ENCODE measurements at regions not wholly inside any gene's neighbourhood (a gene's known extent, or its start where the extent isn't known, plus 50 kb on each side); places are given as distances from the start of the nearest gene placed in this dataset.

DNA sequence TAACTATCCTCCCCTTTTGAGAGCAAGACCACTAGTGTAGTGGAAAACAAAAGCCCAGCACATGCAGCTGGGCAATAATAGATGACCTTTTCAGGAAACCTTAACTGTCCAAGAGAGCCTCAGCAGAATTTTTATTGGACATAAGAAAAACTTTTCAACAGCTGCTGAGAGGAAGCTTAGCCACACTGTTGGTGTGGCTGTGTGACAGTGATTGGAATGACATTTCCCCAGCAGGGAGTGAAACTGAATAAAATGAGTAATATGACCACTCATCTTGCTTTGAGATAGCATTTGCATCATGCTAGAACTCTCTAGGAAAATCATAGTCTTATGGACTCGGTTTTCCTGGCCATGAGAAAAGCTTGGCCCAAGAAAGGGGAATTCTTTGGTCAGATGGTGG lies 687.8 kb downstream of the SLCO4C1 start:
- H2BK5ac ChIP-seq (ENCODE audit: low read depth, low read length): no peak overlapping the region
- H3K36me3 ChIP-seq (ENCODE audit: control insufficient read depth in 2 of 4, insufficient read depth in 4 of 4, low read length in 3 of 4): no peaks in the 10 kb centered on the region
- H3K9me3 ChIP-seq (ENCODE audit: insufficient read depth in 2 of 2, low read depth in 1 of 2, low read length in 1 of 2): no peaks in the 10 kb centered on the region
- H3K56ac ChIP-seq (replicated peaks; ENCODE audit: insufficient read length, low read depth, low read length): no peak overlapping the region
- no peaks in the 10 kb centered on the region for H3K79me2 ChIP-seq (ENCODE audit: control insufficient read depth in 1 of 2, insufficient read depth in 2 of 2, low read length in 2 of 2)
- H3K4ac ChIP-seq (replicated peaks; ENCODE audit: insufficient read length, low read depth, low read length): no peak overlapping the region
- H3K23ac ChIP-seq (ENCODE audit: insufficient read length): no peak overlapping the region
- no peaks in the 10 kb centered on the region for H4K20me1 ChIP-seq (replicated peaks in 1 of 2; ENCODE audit: control insufficient read depth in 1 of 2, insufficient read depth in 2 of 2, low read length in 2 of 2)
- no peak for FAIRE-seq
- no peak overlapping the region for H2BK120ac ChIP-seq (replicated peaks; ENCODE audit: low read depth, low read length)
- 87% methylated on average over 1 of the region's 1 CpG; no CpG with 5 or more reads in 1 of the 2 experiments for WGBS, 2 experiments (ENCODE audit: extremely low coverage in 1 of 2, insufficient coverage in 1 of 2, insufficient read length in 1 of 2, insufficient replicate concordance in 2 of 2, low coverage in 1 of 2, low lambda C conversion rate in 2 of 2, missing lambda C conversion rate in 1 of 2)
- ChIA-PET POLR2A (ENCODE audit: partially characterized antibody) (no interaction called here), CTCF (ENCODE audit: partially characterized antibody) (interaction anchor here (1.1 to 1.6 kb wide), 2 partner anchors 9 to 12 kb away, joined by 3 to 6 read pairs; no protein-coding TSS in a partner anchor)
- H3K23me2 ChIP-seq (ENCODE audit: low read depth, low read length): no peaks in the 10 kb centered on the region
- no peak overlapping the region for H3K9ac ChIP-seq (replicated peaks in 1 of 4; ENCODE audit: extremely low read depth in 1 of 4, low read depth in 3 of 4, low read length in 3 of 4)
- no peak overlapping the region for H3K27ac ChIP-seq (ENCODE audit: low read depth, low read length)
- H2BK12ac ChIP-seq (ENCODE audit: low read depth, low read length): no peak overlapping the region
- H3K18ac ChIP-seq (ENCODE audit: extremely low read depth, low read length): no peak overlapping the region
- H3K4me1 ChIP-seq (replicated peaks in 1 of 4; ENCODE audit: control insufficient read depth in 3 of 4, insufficient read depth in 4 of 4, low read length in 3 of 4): no peaks in the 10 kb centered on the region
- no peak overlapping the region for H2BK20ac ChIP-seq (ENCODE audit: low read length)
- no peak for DNase-seq (ENCODE audit: low read depth in 1 of 2, low spot score in 2 of 2)
- no peaks in the 10 kb centered on the region for H3K79me1 ChIP-seq (ENCODE audit: low read depth, low read length)
- H2BK15ac ChIP-seq (ENCODE audit: low read length): no peak overlapping the region
- no peak overlapping the region for H4K91ac ChIP-seq (replicated peaks; ENCODE audit: insufficient read length, low read length)
- H2AK5ac ChIP-seq (ENCODE audit: low read depth, low read length): no peak overlapping the region
- H4K5ac ChIP-seq (ENCODE audit: insufficient read length, low read depth, low read length): no peak overlapping the region
- H3K4me3 ChIP-seq (ENCODE audit: extremely low read depth in 1 of 4, insufficient read depth in 2 of 4, low read depth in 3 of 4, low read length in 4 of 4): no peak overlapping the region
- no peaks in the 10 kb centered on the region for H3K27me3 ChIP-seq (replicated peaks in 1 of 4; ENCODE audit: control insufficient read depth in 3 of 4, extremely low read depth in 1 of 4, insufficient read depth in 3 of 4, low read length in 3 of 4)
- no peak overlapping the region for H4K8ac ChIP-seq (ENCODE audit: extremely low read depth, insufficient read depth, low read length)
- no peak overlapping the region for H3K4me2 ChIP-seq (ENCODE audit: insufficient read depth in 1 of 2, low read depth in 2 of 2, low read length in 2 of 2)
- no peak overlapping the region for H3K14ac ChIP-seq (ENCODE audit: insufficient read length)
- no peak overlapping the region for H2AFZ ChIP-seq (ENCODE audit: low read length)
- TF ChIP-seq JUN (IDR thresholded peaks at IDR 0.05; ENCODE audit: low read depth, low read length): no peak
- no peak for TF ChIP-seq BCL11A (IDR thresholded peaks at IDR 0.05; ENCODE audit: low read depth in 2 of 2, low read length in 2 of 2)
- TF ChIP-seq, protein P1, sequence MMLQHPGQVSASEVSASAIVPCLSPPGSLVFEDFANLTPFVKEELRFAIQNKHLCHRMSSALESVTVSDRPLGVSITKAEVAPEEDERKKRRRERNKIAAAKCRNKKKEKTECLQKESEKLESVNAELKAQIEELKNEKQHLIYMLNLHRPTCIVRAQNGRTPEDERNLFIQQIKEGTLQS (IDR thresholded peaks at IDR 0.05; ENCODE audit: insufficient read depth, low read depth, low read length): no peak
- TF ChIP-seq PHF8 (conservative IDR thresholded peaks at IDR 0.05; ENCODE audit: low read depth, low read length): no peak
- no peak for TF ChIP-seq TBP (IDR thresholded peaks at IDR 0.05; ENCODE audit: low read depth, low read length)
- no peak for TF ChIP-seq SRF (IDR thresholded peaks at IDR 0.05; ENCODE audit: low read depth, low read length)
- no peak for TF ChIP-seq ASH2L (IDR thresholded peaks at IDR 0.05; ENCODE audit: low read length)
- no peak for TF ChIP-seq CREB1 (IDR thresholded peaks at IDR 0.05)
- no peak for TF ChIP-seq CBX8 (IDR thresholded peaks at IDR 0.05; ENCODE audit: borderline replicate concordance, low read depth, low read length)
- TF ChIP-seq CHD2 (IDR thresholded peaks at IDR 0.05; ENCODE audit: low read length): no peak
- TF ChIP-seq JUND (IDR thresholded peaks at IDR 0.05; ENCODE audit: low read length): no peak
- TF ChIP-seq, protein P2, sequence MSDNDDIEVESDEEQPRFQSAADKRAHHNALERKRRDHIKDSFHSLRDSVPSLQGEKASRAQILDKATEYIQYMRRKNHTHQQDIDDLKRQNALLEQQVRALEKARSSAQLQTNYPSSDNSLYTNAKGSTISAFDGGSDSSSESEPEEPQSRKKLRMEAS (IDR thresholded peaks at IDR 0.05): no peak
- TF ChIP-seq KDM4A (IDR thresholded peaks at IDR 0.05; ENCODE audit: low read depth, low read length, severe bottlenecking): no peak
- TF ChIP-seq GABPA (IDR thresholded peaks at IDR 0.05; ENCODE audit: borderline replicate concordance, insufficient read depth, low read length): no peak
- TF ChIP-seq RBBP5 (IDR thresholded peaks at IDR 0.05; ENCODE audit: borderline replicate concordance, low read depth, low read length): no peak
- TF ChIP-seq RFX5 (IDR thresholded peaks at IDR 0.05; ENCODE audit: borderline replicate concordance, low read depth, low read length): no peak

All from H1 (cell line).